PC-3 (cell line): ENCODE measurements at regions not wholly inside any gene's neighbourhood (a gene's known extent, or its start where the extent isn't known, plus 50 kb on each side); places are given as distances from the start of the nearest gene placed in this dataset.

Experiments used
- EZH2 ChIP-seq: fragments of 300-600 bp; sonication (generic); IDR thresholded peaks from one replicate; pipeline ENCODE4 v1.6.1; 2017; ENCODE audit warnings: antibody characterized with exemption, mild to moderate bottlenecking, low read length; ENCODE audit not compliant: unreplicated experiment
- EZH2phosphoT487 ChIP-seq: fragments of 300-600 bp; sonication (generic); IDR thresholded peaks from 2 replicates; pipeline ENCODE4 v1.6.1; 2018; ENCODE audit warnings: mild to moderate bottlenecking, antibody characterized with exemption, low read length, borderline replicate concordance
- TF ChIP-seq, protein P1 (sequence below): fragments of 300-600 bp; sonication (generic); conservative IDR thresholded peaks from 2 replicates; pipeline ENCODE4 v1.5.1; 2017; ENCODE audit warnings: antibody characterized with exemption, low read depth, mild to moderate bottlenecking, low read length

GRCh38 chr2:16119741-16120140, 179.4 kb downstream of the MYCN start:
- TF ChIP-seq, protein P1, sequence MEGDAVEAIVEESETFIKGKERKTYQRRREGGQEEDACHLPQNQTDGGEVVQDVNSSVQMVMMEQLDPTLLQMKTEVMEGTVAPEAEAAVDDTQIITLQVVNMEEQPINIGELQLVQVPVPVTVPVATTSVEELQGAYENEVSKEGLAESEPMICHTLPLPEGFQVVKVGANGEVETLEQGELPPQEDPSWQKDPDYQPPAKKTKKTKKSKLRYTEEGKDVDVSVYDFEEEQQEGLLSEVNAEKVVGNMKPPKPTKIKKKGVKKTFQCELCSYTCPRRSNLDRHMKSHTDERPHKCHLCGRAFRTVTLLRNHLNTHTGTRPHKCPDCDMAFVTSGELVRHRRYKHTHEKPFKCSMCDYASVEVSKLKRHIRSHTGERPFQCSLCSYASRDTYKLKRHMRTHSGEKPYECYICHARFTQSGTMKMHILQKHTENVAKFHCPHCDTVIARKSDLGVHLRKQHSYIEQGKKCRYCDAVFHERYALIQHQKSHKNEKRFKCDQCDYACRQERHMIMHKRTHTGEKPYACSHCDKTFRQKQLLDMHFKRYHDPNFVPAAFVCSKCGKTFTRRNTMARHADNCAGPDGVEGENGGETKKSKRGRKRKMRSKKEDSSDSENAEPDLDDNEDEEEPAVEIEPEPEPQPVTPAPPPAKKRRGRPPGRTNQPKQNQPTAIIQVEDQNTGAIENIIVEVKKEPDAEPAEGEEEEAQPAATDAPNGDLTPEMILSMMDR, result no peak
- TF ChIP-seq EZH2 (no peak), EZH2phosphoT487 (no peak)
